Loucy (cell line): ENCODE measurements at regions not wholly inside any gene's neighbourhood (a gene's known extent, or its start where the extent isn't known, plus 50 kb on each side); places are given as distances from the start of the nearest gene placed in this dataset.

Experiments used
- H2AFZ ChIP-seq: fragments of 200-600 bp; sonication (generic); 2 replicates; pipeline ENCODE4 v1.6.0; 2016; ENCODE audit warnings: antibody characterized with exemption, mild to moderate bottlenecking, low read length, moderate library complexity
- H3F3A ChIP-seq: fragments of 200-600 bp; 2 replicates; pipeline ENCODE4 v1.6.0; 2016; ENCODE audit warnings: antibody characterized with exemption, low read depth, mild to moderate bottlenecking
- H3K27me3 ChIP-seq: fragments of 200-600 bp; sonication (generic); 2 replicates; pipeline ENCODE4 v1.6.1; 2014; ENCODE audit warnings: low read length, mild to moderate bottlenecking; ENCODE audit not compliant: insufficient read depth, poor library complexity, severe bottlenecking
- H3K36me3 ChIP-seq: fragments of 200-600 bp; sonication (generic); 2 replicates; pipeline ENCODE4 v1.6.1; 2016; ENCODE audit warnings: low read length; ENCODE audit not compliant: insufficient read depth
- H3K4me1 ChIP-seq: fragments of 200-600 bp; sonication (generic); 2 replicates; pipeline ENCODE4 v1.5.1; 2014; ENCODE audit warnings: low read length, mild to moderate bottlenecking; ENCODE audit not compliant: insufficient read depth, poor library complexity, severe bottlenecking
- H3K4me2 ChIP-seq: fragments of 200-600 bp; sonication (generic); 2 replicates; pipeline ENCODE4 v1.6.0; 2014; ENCODE audit warnings: antibody characterized with exemption, low read length, low read depth, mild to moderate bottlenecking; ENCODE audit not compliant: poor library complexity, severe bottlenecking
- H3K4me3 ChIP-seq: fragments of 200-600 bp; sonication (generic); 2 replicates; pipeline ENCODE4 v1.5.1; 2014; ENCODE audit warnings: low read length, mild to moderate bottlenecking, mixed read lengths; ENCODE audit not compliant: poor library complexity, severe bottlenecking
- H3K79me2 ChIP-seq: fragments of 200-600 bp; sonication (generic); 2 replicates; pipeline ENCODE4 v1.6.1; 2014; ENCODE audit warnings: low read length; ENCODE audit not compliant: insufficient read depth
- H3K9ac ChIP-seq: fragments of 200-600 bp; sonication (generic); 2 replicates; pipeline ENCODE4 v1.6.0; 2014; ENCODE audit warnings: mild to moderate bottlenecking, low read depth, low read length, moderate library complexity; ENCODE audit not compliant: poor library complexity, severe bottlenecking
- H3K9me2 ChIP-seq: fragments of 200-600 bp; sonication (generic); replicated peaks from 2 replicates; pipeline ENCODE4 v1.6.1; 2016; ENCODE audit warnings: low read depth, low read length, mixed read lengths
- H3K9me3 ChIP-seq: fragments of 200-600 bp; sonication (generic); 2 replicates; pipeline ENCODE4 v1.6.1; 2014; ENCODE audit warnings: mild to moderate bottlenecking, antibody characterized with exemption, low read length, low read depth; ENCODE audit not compliant: insufficient read depth
- H4K20me1 ChIP-seq: fragments of 200-600 bp; sonication (generic); 2 replicates; pipeline ENCODE4 v1.6.0; 2014; ENCODE audit warnings: antibody characterized with exemption, low read length, mild to moderate bottlenecking; ENCODE audit not compliant: insufficient read depth, poor library complexity, severe bottlenecking
- CTCF ChIP-seq: fragments of 200-600 bp; sonication (generic); conservative IDR thresholded peaks from 2 replicates; pipeline ENCODE4 v1.5.1; 2014; ENCODE audit warnings: mild to moderate bottlenecking, antibody characterized with exemption, low read length
- EZH2phosphoT487 ChIP-seq: fragments of 200-600 bp; IDR thresholded peaks from 2 replicates; pipeline ENCODE4 v1.6.1; 2018; ENCODE audit warnings: antibody characterized with exemption, mild to moderate bottlenecking, moderate library complexity, borderline replicate concordance

DNA sequence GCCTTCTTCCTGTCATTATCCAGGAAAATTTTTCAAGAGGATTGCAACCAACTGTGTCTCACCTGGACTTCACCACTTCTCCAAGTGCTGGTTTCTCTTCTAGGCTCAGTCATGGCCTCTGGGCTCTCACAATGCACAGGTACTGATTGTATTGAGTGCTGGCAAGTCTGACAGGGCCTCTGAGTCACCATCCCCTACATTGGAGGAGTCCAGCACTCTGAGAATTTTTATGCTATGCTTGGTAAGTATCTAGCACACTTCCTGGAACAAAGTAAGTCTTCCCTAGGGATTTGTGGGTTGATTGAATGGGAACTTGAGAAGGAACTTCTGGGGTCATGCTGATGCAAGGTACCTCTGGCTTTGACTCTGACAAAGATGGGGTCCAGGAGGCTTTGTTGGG is 147.2 kb upstream of the CELF4 start:
- Histone ChIP-seq H3F3A (no peaks in the 10 kb centered on the region), H3K27me3 (no peaks in the 10 kb centered on the region), H3K4me3 (no peak overlapping the region), H3K9me2 (no peaks in the 10 kb centered on the region), H2AFZ (no peak overlapping the region), H3K4me2 (no peak overlapping the region), H3K4me1 (no peaks in the 10 kb centered on the region), H3K9ac (no peak overlapping the region), H3K79me2 (no peaks in the 10 kb centered on the region), H3K36me3 (no peaks in the 10 kb centered on the region), H3K9me3 (no peaks in the 10 kb centered on the region), H4K20me1 (no peaks in the 10 kb centered on the region)
- TF ChIP-seq EZH2phosphoT487, result no peak

DNA sequence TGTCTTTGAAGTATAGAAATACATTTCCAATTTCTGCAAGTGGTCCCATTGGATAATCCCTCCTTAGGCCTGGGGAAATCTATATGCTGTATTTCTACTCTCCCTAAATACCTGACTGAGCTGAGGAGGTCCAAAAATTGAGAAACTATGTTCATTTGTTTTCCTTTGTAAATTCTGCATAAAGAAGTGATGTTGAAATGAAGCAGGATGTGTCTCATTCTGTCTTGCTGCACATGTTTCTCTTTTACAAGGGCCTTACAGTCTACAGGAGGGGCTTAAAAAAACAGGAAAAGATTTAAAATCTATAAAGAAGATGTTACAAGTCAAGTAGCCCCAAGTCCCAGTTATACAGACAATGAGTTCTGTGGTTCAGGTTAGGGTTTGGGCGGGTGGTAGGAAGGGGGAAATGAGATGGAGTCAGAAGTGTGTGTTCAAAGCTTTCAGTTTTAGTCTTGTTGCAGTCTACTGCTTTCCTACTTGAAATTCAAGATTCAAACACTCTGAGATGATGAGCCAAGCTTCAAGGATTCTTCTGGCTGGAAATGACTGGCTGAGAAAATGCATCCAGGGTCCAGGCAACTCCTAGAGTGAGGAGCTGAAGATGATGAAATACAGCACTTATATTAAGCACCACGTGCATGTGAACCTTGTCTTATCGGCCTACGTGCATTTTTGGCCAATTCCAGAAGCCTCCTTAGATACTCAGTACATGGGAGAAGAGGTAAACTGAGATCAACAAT is 146.3 kb upstream of the CELF4 start:
- H3K4me1 ChIP-seq, result no peaks in the 10 kb centered on the region
- H3F3A ChIP-seq, result no peaks in the 10 kb centered on the region

DNA sequence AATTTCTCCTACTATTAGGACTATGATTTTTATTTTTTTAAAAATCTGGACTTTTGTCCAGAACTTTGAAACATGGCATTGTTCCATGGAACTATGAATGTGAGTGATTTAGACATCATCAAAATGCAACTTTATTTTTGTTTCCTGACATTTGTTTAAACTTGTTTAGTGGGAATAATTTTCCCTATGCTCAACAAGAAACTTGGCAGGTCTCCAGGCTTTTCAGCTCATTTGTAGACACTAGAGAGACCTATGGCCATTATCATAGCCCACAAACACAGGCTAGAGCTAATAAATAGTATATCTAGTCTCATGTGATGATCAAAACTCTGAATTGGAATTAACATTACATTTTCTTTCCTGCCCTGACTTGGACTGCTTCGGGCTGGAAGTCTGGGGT is 145.1 kb upstream of the CELF4 start:
- TF ChIP-seq CTCF (no peak), EZH2phosphoT487 (no peak)
- Histone ChIP-seq H2AFZ (no peak overlapping the region), H3F3A (no peaks in the 10 kb centered on the region), H3K9me3 (no peaks in the 10 kb centered on the region), H3K4me2 (no peak overlapping the region), H3K36me3 (no peaks in the 10 kb centered on the region), H4K20me1 (no peaks in the 10 kb centered on the region), H3K4me1 (no peaks in the 10 kb centered on the region), H3K9me2 (no peaks in the 10 kb centered on the region), H3K9ac (no peak overlapping the region), H3K27me3 (no peaks in the 10 kb centered on the region), H3K4me3 (no peak overlapping the region), H3K79me2 (no peaks in the 10 kb centered on the region)

More for the DNA sequence above, 146.3 kb upstream of the CELF4 start:
- no peaks in the 10 kb centered on the region for H3K36me3 ChIP-seq
- H3K9ac ChIP-seq, result no peak overlapping the region
- TF ChIP-seq CTCF (no peak), EZH2phosphoT487 (no peak)
- no peak overlapping the region for H2AFZ ChIP-seq
- no peaks in the 10 kb centered on the region for H3K9me3 ChIP-seq
- no peaks in the 10 kb centered on the region for H4K20me1 ChIP-seq
- H3K9me2 ChIP-seq, result no peaks in the 10 kb centered on the region
- H3K79me2 ChIP-seq, result no peaks in the 10 kb centered on the region
- H3K4me3 ChIP-seq, result no peak overlapping the region
- no peaks in the 10 kb centered on the region for H3K27me3 ChIP-seq
- H3K4me2 ChIP-seq, result no peak overlapping the region

DNA sequence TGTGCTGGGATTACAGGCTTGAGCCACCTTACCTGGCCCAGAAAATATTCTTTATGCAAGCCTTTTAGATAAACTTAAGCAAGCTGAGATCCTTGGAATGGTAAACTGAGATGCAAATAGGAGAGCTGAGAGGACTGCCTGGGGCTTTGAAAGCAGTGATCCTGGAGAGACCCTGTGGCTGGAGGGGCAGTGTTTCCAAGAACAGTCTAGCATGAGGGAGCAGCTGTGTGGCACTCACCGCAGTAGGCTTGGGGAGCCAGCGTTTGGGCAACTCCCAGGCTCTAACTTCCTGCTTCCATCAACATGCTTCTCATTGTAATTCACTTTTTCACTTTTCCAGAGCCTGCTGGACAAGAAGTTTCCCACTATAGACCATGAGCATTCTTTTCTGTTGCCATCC is 144.1 kb upstream of the CELF4 start:
- no peaks in the 10 kb centered on the region for H3F3A ChIP-seq
- no peaks in the 10 kb centered on the region for H3K27me3 ChIP-seq
- H3K4me3 ChIP-seq, result no peak overlapping the region
- no peaks in the 10 kb centered on the region for H3K9me3 ChIP-seq
- no peaks in the 10 kb centered on the region for H3K9me2 ChIP-seq
- TF ChIP-seq EZH2phosphoT487, result no peak
- TF ChIP-seq CTCF, result no peak
- H4K20me1 ChIP-seq, result no peaks in the 10 kb centered on the region
- no peaks in the 10 kb centered on the region for H3K36me3 ChIP-seq
- H3K79me2 ChIP-seq, result no peaks in the 10 kb centered on the region
- H3K9ac ChIP-seq, result no peak overlapping the region
- no peak overlapping the region for H2AFZ ChIP-seq
- H3K4me1 ChIP-seq, result no peaks in the 10 kb centered on the region
- H3K4me2 ChIP-seq, result no peak overlapping the region
